ENCODE measurements at regions not wholly inside any gene's neighbourhood (a gene's known extent, or its start where the extent isn't known, plus 50 kb on each side); places are given as distances from the start of the nearest gene placed in this dataset.

GRCh38 chr2:212723226-212723625 is 184.6 kb upstream of the ERBB4 start:
- TF ChIP-seq, protein P1, sequence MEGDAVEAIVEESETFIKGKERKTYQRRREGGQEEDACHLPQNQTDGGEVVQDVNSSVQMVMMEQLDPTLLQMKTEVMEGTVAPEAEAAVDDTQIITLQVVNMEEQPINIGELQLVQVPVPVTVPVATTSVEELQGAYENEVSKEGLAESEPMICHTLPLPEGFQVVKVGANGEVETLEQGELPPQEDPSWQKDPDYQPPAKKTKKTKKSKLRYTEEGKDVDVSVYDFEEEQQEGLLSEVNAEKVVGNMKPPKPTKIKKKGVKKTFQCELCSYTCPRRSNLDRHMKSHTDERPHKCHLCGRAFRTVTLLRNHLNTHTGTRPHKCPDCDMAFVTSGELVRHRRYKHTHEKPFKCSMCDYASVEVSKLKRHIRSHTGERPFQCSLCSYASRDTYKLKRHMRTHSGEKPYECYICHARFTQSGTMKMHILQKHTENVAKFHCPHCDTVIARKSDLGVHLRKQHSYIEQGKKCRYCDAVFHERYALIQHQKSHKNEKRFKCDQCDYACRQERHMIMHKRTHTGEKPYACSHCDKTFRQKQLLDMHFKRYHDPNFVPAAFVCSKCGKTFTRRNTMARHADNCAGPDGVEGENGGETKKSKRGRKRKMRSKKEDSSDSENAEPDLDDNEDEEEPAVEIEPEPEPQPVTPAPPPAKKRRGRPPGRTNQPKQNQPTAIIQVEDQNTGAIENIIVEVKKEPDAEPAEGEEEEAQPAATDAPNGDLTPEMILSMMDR (conservative IDR thresholded peaks at IDR 0.05; ENCODE audit: low read length), result no peak
- TF ChIP-seq EZH2phosphoT487 (IDR thresholded peaks at IDR 0.05; ENCODE audit: borderline replicate concordance), result no peak
